H9 (cell line): ENCODE measurements at regions not wholly inside any gene's neighbourhood (a gene's known extent, or its start where the extent isn't known, plus 50 kb on each side); places are given as distances from the start of the nearest gene placed in this dataset.

Source experiments
- DNase-seq: peaks from one replicate; pipeline ENCODE4 v3.0.0-alpha.2; 2017
- H2AFZ ChIP-seq: one replicate; pipeline ENCODE4 v1.6.1; 2013; ENCODE audit warnings: mild to moderate bottlenecking, low read length, control low read depth, moderate library complexity
- H2AK5ac ChIP-seq: 2 replicates; pipeline ENCODE4 v1.6.1; 2013; ENCODE audit warnings: low read length, control low read depth, mixed read lengths; ENCODE audit not compliant: insufficient read length
- H2BK120ac ChIP-seq: one replicate; pipeline ENCODE4 v1.6.1; 2013; ENCODE audit warnings: low read depth, mild to moderate bottlenecking, low read length, control low read depth, inconsistent platforms; ENCODE audit not compliant: poor library complexity, severe bottlenecking
- H2BK12ac ChIP-seq: 2 replicates; pipeline ENCODE4 v1.6.1; 2013; ENCODE audit warnings: low read length, control low read depth, mixed read lengths, low read depth; ENCODE audit not compliant: insufficient read length
- H2BK15ac ChIP-seq: 2 replicates; pipeline ENCODE4 v1.6.1; 2013; ENCODE audit warnings: low read depth, low read length, control low read depth
- H2BK20ac ChIP-seq: one replicate; pipeline ENCODE4 v1.6.1; 2013; ENCODE audit warnings: low read depth, mild to moderate bottlenecking, low read length, control low read depth, inconsistent platforms; ENCODE audit not compliant: poor library complexity, severe bottlenecking
- H2BK5ac ChIP-seq: 2 replicates; pipeline ENCODE4 v1.6.1; 2013; ENCODE audit warnings: low read length, control low read depth, mixed read lengths; ENCODE audit not compliant: insufficient read length
- H3K14ac ChIP-seq: 2 replicates; pipeline ENCODE4 v1.6.1; 2013; ENCODE audit warnings: low read length, control low read depth; ENCODE audit not compliant: insufficient read depth
- H3K18ac ChIP-seq: 2 replicates; pipeline ENCODE4 v1.6.1; 2013; ENCODE audit warnings: low read depth, mild to moderate bottlenecking, mixed read lengths, low read length, control low read depth; ENCODE audit not compliant: insufficient read length
- H3K23ac ChIP-seq: 2 replicates; pipeline ENCODE4 v1.6.1; 2013; ENCODE audit warnings: low read length, control low read depth, mixed read lengths, low read depth; ENCODE audit not compliant: insufficient read length
- H3K23me2 ChIP-seq: 2 replicates; pipeline ENCODE4 v1.6.1; 2013; ENCODE audit warnings: low read depth, mild to moderate bottlenecking, mixed read lengths, low read length, control low read depth; ENCODE audit not compliant: insufficient read length, poor library complexity, severe bottlenecking
- H3K27ac ChIP-seq: 2 replicates; pipeline ENCODE4 v1.5.1; 2013; ENCODE audit warnings: low read length, control low read depth, mixed read lengths, low read depth; ENCODE audit not compliant: insufficient read length
- H3K27me3 ChIP-seq: 2 replicates; pipeline ENCODE4 v1.6.1; 2013; ENCODE audit warnings: low read length, control low read depth, inconsistent platforms; ENCODE audit not compliant: insufficient read depth
- H3K4ac ChIP-seq: 2 replicates; pipeline ENCODE4 v1.6.1; 2013; ENCODE audit warnings: low read depth, mild to moderate bottlenecking, control low read depth, inconsistent platforms, low read length, moderate library complexity
- H3K4me1 ChIP-seq: 2 replicates; pipeline ENCODE4 v1.6.1; 2013; ENCODE audit warnings: low read length, control low read depth, inconsistent platforms; ENCODE audit not compliant: insufficient read depth
- H3K4me2 ChIP-seq: 2 replicates; pipeline ENCODE4 v1.6.1; 2013; ENCODE audit warnings: low read length, control low read depth, mixed read lengths; ENCODE audit not compliant: insufficient read length, insufficient read depth
- H3K56ac ChIP-seq: 2 replicates; pipeline ENCODE4 v1.6.1; 2013; ENCODE audit warnings: low read depth, mild to moderate bottlenecking, mixed read lengths, low read length, control low read depth; ENCODE audit not compliant: insufficient read length
- H3K79me1 ChIP-seq: 2 replicates; pipeline ENCODE4 v1.6.1; 2013; ENCODE audit warnings: low read depth, mild to moderate bottlenecking, moderate library complexity, low read length, control low read depth, inconsistent platforms; ENCODE audit not compliant: insufficient read depth, poor library complexity, severe bottlenecking
- H3K79me2 ChIP-seq: 2 replicates; pipeline ENCODE4 v1.6.1; 2013; ENCODE audit warnings: low read length, control low read depth, inconsistent platforms; ENCODE audit not compliant: insufficient read depth
- H3K9ac ChIP-seq: 2 replicates; pipeline ENCODE4 v1.6.1; 2013; ENCODE audit warnings: low read length, control low read depth, mixed read lengths; ENCODE audit not compliant: insufficient read length; ENCODE audit errors: extremely low read depth
- H3K9me3 ChIP-seq: one replicate; pipeline ENCODE4 v1.6.1; 2013; ENCODE audit warnings: low read depth, low read length, inconsistent platforms; ENCODE audit not compliant: control insufficient read depth
- H3T11ph ChIP-seq: one replicate; pipeline ENCODE4 v1.6.1; 2013; ENCODE audit warnings: mild to moderate bottlenecking, low read length, control low read depth, inconsistent platforms
- H4K20me1 ChIP-seq: one replicate; pipeline ENCODE4 v1.6.1; 2013; ENCODE audit not compliant: control insufficient read depth, insufficient read length, insufficient read depth
- H4K5ac ChIP-seq: 2 replicates; pipeline ENCODE4 v1.6.1; 2013; ENCODE audit warnings: low read depth, mild to moderate bottlenecking, mixed read lengths, low read length, control low read depth; ENCODE audit not compliant: insufficient read length
- H4K8ac ChIP-seq: replicated peaks from 2 replicates; pipeline ENCODE4 v1.6.1; 2013; ENCODE audit warnings: low read length, control low read depth, mixed read lengths, low read depth; ENCODE audit not compliant: insufficient read length
- H4K91ac ChIP-seq: 2 replicates; pipeline ENCODE4 v1.6.1; 2013; ENCODE audit warnings: low read depth, mild to moderate bottlenecking, moderate library complexity, mixed read lengths, low read length, control low read depth; ENCODE audit not compliant: insufficient read length
- H3K27ac Mint-ChIP-seq, 3 experiments: 2 replicates in 2 of 3; 3 replicates in 1 of 3; pipeline ENCODE4 v1.8.0; 2020 to 2021; ENCODE audit warnings: mixed read lengths in 3 of 3, mild to moderate bottlenecking in 1 of 3, moderate library complexity in 1 of 3
- H3K27me3 Mint-ChIP-seq: 2 replicates; pipeline ENCODE4 v1.8.0; 2021; ENCODE audit warnings: low read depth, mild to moderate bottlenecking, moderate library complexity, mixed read lengths
- H3K36me3 Mint-ChIP-seq, 3 experiments: 2 replicates in 2 of 3; 3 replicates in 1 of 3; pipeline ENCODE4 v1.8.0; 2020 to 2021; ENCODE audit warnings: low read depth in 3 of 3, mixed read lengths in 3 of 3; ENCODE audit not compliant: insufficient read depth in 1 of 3
- H3K4me1 Mint-ChIP-seq, 2 experiments: 2 replicates each; pipeline ENCODE4 v1.8.0; 2020; ENCODE audit warnings: mixed read lengths in 2 of 2
- H3K4me3 Mint-ChIP-seq, 2 experiments: 2 replicates in 1 of 2; 3 replicates in 1 of 2; pipeline ENCODE4 v1.8.0; 2020 to 2021; ENCODE audit warnings: mild to moderate bottlenecking in 2 of 2, mixed read lengths in 2 of 2, moderate library complexity in 1 of 2
- H3K9me3 Mint-ChIP-seq, 2 experiments: 2 replicates in 1 of 2; 3 replicates in 1 of 2; pipeline ENCODE4 v1.8.0; 2020; ENCODE audit warnings: mild to moderate bottlenecking in 2 of 2, mixed read lengths in 2 of 2, moderate library complexity in 1 of 2
- CTCF ChIP-seq: fragments of 200-600 bp; sonication (generic); conservative IDR thresholded peaks from 3 replicates; pipeline ENCODE4 v1.8.0; 2021; ENCODE audit warnings: antibody characterized with exemption, mild to moderate bottlenecking
- WGBS: extraction: QIAGEN DNeasy Blood & Tissue Kit; methylation state at CpG from one replicate; pipeline ENCODE4 v1.1.7; 2013; ENCODE audit warnings: missing lambda C conversion rate, low lambda C conversion rate, mixed read lengths; ENCODE audit not compliant: insufficient read length; ENCODE audit errors: extremely low coverage; 5-methylcytosine and 5-hydroxymethylcytosine counted together

- H3K27ac Mint-ChIP-seq = no peak overlapping the region
Observed at GRCh38 chr5:92644266-92644886, 936.6 kb downstream of the NR2F1-AS1 start.

More at GRCh38 chr5:92644266-92644886, 936.6 kb downstream of the NR2F1-AS1 start:
- Histone ChIP-seq H3K27ac (no peak overlapping the region), H2AFZ (peak overlapping the region; percentile 86), H3K9ac (no peak overlapping the region), H3K9me3 (no peaks in the 10 kb centered on the region), H2BK15ac (no peak overlapping the region), H4K91ac (no peak overlapping the region), H3K27me3 (no peaks in the 10 kb centered on the region), H3K4me2 (no peak overlapping the region), H3K4ac (no peak overlapping the region), H4K20me1 (no peaks in the 10 kb centered on the region), H3K79me1 (no peaks in the 10 kb centered on the region), H2BK20ac (no peak overlapping the region), H2BK120ac (no peak overlapping the region), H2BK5ac (no peak overlapping the region), H3K56ac (no peak overlapping the region), H3K18ac (no peak overlapping the region), H4K5ac (no peak overlapping the region), H3K23me2 (no peaks in the 10 kb centered on the region), H3K23ac (no peak overlapping the region), H3T11ph (no peak overlapping the region), H2BK12ac (no peak overlapping the region), H4K8ac (no peak overlapping the region), H3K4me1 (no peaks in the 10 kb centered on the region; the same call in 1 of the 2 replicates), H3K14ac (no peak overlapping the region), H2AK5ac (no peak overlapping the region), H3K79me2 (no peaks in the 10 kb centered on the region)
- Mint-ChIP-seq H3K4me3 (no peak overlapping the region), H3K4me1 (peaks cover 15 to 26% of the 10 kb centered on the region in 2 experiments), H3K36me3 (no peaks in the 10 kb centered on the region), H3K27me3 (no peaks in the 10 kb centered on the region), H3K9me3 (no peaks in the 10 kb centered on the region; a peak in 1 of 5 replicates)
- no peak for DNase-seq
- TF ChIP-seq CTCF = peak; percentile 51
- WGBS = no CpG with 5 or more reads among the region's 4 CpGs
